HPDE6-E6E7 (cell line): ENCODE measurements at regions not wholly inside any gene's neighbourhood (a gene's known extent, or its start where the extent isn't known, plus 50 kb on each side); places are given as distances from the start of the nearest gene placed in this dataset.
A peak's percentile ranks its signal among the peaks of the same experiment; 100 is the strongest.

Experiments
- DNase-seq: peaks from one replicate; pipeline ENCODE4 v3.0.0; 2011; ENCODE audit warnings: missing footprints; ENCODE audit errors: extremely low spot score

DNA sequence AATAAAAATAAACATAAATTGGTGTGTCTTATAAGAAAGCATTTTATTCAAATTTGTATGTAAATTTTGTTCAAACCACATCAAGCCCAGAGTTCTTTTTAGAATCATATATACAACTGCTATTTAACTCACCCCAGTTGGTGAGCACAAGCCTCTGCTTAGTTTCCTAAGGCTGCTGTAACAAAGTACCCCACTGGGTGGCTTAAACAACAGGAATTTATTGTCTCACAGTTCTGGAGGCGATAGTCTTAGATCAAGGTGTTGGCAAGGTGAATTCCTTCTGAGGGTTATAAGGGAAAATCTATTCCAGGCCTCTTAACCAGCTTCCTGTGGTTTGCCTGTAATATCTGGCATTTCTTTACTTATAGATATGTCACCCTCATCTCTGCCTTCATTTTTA lies 1133.5 kb downstream of the OLFM4 start:
- no peak for DNase-seq

DNA sequence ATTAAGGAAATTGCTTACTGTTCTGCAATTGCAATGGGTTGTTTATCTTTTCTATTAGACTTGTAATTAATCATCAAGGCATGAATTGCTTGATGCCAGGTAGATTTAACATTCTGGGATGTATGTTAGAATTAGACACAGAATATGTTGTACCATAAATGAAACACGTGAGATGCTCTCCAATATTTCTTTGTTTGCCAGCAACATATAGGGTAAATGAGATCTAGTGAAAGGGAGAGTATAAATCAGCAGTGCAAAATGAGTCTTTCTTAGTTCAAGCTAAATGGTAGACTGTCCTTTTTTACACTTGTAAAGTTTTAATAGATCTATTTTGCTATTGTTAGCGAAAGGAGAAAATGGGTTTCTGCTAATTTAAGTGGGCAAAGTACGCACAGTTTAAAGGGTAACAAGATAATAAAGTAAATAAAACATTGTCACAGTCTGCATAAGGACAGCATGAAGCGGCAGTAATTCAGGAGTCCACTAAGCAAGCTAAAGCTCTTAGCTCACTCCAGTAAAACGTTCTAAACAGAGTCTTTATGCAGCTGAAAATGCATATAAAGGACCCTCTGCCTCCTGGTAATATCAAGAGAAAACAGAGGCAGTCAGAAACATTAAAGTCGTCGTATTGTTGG lies 1137.1 kb downstream of the OLFM4 start:
- no peak for DNase-seq

DNA sequence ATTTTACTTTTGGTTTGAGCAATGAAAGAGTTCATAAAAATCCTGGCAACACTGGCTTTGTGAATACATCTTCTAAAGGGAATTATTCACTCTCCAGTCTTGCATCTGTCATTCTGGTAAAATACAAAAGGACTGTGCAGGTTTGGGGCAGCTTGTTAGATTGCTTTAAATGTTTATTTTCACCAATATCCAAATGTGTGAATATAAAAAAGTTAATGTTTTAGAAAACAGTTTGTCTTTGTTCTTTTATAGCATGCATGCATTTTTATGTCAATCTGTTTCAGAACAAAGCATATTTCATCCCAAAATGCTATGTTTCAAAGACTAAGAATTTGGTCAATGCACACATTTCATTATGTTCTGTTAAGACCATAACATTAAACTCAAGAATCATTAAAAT lies 1145.4 kb downstream of the OLFM4 start:
- no peak for DNase-seq

DNA sequence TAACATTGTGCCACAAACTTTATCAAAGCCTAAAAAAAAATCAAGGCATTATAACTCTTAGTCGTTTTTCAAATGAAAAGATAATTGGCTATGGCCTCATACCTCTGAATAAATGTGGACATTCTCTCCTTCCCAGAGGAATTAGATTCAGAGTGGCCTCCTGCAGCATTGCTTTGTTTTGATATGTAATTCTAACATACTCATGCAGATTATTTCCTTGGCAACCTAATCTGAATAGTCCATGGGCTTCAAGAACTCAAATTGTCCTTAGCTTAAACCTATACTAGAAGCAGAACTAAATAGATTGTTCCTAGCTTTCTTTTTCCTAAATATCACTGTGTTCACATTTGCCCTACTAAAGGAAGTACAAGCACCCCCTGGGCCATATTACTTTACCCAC lies 1146.9 kb downstream of the OLFM4 start:
- DNase-seq = no peak

DNA sequence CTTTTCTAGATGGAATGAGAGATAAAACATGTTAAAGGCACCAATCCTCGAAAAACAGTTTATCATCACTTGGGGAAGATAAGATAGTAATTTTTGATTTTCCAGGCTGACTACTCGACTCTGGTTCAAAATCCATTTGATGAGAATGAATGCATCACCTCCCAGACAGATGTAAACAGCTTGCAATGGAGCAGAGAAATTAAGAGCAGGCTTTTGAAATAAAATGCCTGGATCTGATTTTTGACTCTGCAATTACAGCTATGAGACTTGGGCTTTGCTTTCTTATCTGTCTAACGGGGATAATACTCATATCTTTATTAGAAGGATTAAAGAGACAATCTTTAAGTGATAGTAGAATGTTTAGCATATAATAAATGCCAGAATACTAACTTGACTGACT lies 1148.9 kb downstream of the OLFM4 start:
- no peak for DNase-seq

DNA sequence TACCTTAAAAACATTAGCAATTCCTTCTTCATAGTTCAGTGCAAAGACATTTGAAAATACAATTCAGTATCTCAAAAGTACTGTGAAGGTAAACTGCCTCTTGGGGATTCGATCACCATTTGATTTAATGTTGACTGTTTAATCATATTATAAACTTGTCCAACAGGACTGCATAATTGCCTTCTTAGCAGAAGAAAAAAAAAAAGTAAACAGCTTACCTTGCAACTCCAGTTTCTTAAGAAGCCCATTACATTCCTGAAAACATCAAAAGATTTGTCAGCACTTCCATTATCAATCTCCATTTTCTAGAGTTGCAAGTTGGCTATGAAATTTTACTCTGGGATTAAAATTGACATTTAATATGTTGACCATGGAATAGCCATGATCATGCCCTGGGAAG lies 1154.6 kb downstream of the OLFM4 start:
- no peak for DNase-seq

DNA sequence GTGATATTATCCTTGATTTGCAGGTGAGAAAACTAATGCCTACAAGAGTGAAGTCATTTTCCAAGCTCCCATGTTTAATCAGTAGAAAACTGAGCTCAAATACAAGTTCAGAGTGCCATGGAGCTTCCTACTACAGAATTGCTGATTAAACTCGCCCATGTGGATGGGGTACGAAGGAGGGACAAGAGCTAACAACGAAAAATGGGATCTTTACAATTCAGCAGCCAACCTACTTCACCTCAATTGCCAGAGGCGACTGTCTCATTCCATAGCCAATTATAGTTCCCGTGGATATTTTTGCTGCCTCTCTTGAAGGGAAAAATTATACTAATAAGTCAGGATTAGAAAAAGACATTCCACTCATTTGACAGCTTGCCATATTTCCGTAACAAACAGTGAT lies 1155.1 kb downstream of the OLFM4 start:
- no peak for DNase-seq

DNA sequence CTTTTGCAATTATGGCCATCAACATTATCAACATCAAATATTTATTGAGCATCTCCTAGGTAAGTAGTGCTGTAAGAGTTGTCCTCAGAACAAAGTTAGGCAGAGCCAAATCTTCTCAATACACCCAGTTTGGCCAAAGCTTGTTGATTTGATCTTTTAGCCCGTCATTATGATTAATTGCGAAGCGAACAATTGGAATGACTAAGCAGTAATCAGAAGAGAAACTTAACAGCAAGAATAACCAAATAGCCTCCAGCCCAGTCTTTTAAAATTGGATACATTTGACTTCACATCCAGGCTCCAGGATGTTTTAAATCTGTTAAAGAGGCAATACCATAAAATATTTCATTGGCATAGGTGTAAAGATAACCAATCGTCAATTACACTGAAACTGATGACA lies 1156.0 kb downstream of the OLFM4 start:
- no peak for DNase-seq

DNA sequence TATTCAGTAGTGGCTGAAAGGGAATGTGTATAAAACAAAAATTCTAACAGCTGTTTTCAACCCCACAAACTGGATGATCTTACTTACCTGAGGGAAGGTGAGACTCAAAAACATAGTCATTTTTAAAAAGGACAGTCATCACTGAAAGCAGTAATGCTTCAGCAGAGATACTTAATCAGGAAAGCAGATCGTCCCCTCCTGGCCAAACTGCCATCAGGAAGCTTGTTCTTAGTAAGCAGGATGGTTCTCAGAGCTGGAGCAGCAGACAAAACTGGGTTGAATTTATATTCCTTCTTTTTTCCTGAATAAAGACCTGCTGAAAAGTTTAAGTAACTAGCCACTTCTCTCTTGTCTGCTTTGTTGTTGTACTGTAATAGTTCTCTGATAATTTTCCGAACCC lies 1156.5 kb downstream of the OLFM4 start:
- DNase-seq = no peak

DNA sequence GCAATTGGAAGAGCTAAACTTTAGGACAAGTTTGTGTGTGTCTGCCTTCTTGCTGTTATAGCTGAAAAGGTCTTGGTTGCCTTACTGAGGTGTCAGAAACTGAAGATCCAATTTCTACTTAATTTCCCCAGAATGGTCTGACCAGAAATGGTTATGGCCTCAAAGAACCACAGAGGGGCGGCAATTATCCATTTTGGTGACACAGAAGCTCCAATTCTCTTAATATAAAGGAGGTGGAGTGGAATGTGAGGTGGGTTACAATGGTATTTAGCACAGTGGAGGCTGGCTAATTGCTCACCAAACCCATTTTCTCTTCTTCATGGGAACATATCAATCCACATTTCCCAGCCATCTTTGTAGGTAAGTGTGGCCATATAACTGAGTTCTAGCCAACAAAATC lies 1157.2 kb downstream of the OLFM4 start:
- no peak for DNase-seq

DNA sequence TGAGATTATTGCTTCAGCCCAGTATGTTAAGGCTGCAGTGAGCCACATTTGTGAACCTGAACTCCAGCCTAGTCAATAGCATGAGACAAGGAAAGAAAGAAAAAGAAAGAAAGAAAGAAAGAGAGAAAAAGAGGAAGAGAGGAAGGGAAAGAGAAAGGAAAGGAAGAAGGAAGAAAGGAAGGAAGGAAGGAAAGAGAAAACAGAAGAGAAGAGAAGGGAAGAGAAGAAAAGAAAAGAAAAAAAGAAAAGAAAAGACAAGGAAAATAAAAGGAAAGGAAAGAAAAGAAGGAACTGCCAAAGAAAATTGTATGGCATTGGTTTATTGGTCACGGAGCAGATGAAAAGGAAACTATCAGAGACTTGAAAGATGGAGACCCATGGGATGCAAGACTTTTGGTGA lies 1158.8 kb downstream of the OLFM4 start:
- DNase-seq = no peak

DNA sequence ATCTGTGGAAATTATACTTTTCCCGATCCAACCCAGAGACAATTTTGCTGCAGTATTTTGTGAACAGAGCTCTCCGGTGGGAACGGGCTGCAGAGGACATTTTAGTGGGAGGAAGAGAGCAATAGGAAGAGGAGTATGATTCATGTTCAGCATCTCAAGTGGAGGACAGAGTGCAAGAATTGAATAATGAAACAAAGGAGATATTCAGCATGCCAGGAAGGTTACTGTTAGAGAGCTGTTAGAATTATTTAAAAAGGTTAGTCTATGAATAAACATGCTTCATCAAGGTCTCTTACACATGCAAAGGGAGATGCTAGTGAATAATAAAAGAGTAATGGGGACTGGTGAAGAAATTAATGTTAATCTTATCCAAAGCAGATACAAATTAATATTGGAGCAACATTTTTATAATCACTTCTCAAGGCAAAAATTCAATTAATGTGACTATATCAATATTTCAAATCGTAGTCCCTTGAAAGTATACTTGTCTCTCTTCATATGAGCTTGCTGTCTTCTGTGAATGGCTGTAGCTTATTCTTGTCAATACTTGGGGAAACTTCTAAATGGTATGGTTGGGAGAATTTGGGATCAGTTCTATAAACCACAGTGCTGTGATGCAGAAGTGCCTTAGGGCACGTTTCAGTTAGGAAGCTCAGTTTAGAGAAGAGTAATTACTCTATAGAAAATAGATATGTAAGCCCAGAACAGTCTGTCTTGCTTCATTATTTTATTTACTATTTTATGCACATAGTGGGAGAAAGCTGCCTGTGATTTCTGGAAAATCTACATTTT lies 1165.8 kb downstream of the OLFM4 start:
- no peak for DNase-seq

DNA sequence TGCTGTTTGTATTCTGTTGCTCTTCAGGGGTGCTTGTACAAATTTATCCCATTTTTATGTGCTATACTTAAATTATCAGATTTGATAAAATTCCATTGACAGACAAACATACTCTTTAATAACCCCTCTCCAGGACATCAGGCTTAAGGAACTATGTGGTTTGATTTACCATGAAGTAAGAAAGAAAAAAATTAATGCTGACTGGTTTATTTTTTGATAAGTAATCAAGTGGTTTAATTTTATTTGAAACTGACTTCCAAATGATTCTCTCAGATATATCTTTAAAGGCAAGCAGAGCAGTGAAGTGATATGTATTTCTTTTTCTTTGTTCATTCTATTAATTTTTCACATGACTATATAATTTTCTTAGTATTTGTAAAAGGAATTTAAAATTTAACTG lies 1168.1 kb downstream of the OLFM4 start:
- no peak for DNase-seq

DNA sequence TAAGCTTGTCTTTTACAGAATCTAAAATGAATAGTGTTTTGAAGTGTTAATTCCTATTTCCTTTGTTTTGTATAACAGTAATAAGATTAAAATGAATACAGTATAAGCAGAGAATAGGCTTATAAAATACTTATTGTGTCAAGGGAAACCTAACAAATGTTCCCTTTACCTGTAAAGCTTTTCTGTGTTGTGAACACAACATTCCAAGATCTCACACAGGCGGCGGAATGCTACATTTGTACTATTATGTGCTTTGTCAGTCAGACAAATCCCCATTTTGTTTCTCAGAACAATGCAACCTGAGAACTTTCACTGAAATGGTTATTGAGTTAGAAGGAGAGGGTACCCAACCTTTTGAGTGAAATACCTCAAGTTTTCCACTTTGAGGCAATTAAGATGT lies 1170.3 kb downstream of the OLFM4 start:
- no peak for DNase-seq

DNA sequence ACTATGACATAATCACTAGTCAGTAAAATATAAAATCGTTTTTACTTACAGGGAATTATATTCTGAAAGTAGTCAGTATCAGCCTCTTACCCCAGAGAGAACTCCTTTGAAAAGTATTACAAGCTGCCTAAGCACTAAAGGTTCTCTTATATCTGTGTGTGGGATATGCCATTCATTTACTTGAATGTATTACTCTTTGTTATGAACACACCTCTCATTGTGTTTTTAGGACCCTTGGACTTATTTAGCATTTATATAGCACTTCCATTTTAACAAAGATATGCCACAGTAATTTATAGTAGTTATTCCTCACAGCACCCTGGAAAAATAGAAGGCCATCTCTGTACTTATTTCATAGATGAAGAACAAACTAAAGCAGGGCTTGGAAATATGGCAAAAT lies 1178.0 kb downstream of the OLFM4 start:
- DNase-seq = no peak

DNA sequence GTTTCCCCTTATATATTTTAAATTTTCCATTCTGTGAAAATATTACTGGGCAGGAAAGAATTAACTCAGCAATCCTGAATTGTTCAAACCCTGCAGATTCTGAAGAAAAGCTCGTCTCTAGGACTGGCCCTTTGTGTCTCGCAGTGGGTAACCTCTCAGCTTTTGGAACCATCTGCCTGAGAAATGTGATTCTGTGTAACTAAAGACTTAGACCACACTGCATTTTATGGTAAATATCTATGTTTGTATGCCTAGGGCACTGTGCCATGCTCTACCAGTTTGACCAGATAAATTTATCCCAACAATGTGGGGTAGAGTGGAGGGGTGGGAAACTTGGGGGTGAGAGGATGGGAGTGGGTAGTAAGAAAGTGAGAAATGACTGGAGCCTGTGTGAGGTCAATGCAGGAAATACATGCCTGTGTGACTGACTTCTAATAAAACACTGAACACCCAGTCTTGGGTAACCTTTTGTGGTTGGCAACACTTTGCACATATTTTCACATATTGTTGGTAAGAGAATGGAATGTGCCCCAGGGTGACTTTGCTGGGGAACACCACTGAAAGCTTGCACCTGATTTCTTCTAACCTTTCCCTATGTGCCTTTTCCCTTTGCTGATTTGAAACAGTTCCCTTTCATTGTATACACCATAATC lies 1181.9 kb downstream of the OLFM4 start:
- peak; percentile 15 for DNase-seq

DNA sequence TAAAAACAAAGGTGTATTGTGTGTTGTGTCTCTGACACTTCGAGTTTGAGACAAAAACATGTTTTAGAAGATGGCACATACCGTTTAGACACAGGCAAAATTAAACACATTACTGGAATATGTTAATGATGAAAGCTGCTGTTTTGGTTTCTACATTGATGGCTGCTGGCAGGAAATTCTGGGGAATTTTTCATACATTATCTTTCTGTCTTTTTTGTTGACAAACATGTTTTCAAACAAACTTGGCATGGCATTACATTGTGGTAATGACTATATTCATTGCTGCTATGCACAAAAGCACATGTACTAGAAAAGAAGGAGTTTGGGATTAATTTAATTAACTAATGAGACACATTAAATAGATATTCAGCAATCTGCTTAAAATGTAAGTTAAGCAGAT lies 1187.6 kb downstream of the OLFM4 start:
- no peak for DNase-seq

DNA sequence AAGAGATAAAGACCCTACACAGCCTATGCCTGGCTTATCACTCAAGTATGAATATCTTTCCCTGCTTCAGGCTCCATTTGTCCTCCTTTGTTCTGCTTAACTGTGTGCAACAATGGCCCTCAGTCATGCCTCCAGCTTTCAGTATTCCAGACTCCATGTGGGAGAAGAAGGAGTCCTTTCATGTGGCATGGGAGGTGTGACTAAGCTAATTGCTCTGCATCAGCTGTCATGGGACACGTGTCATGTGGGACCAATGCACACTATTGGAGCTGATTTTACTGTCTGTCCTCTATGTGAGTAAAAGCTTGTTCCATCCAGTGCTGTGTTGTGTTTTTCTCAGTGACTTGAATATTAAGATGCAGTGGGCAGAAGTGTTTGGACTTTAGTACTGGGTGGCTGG lies 1198.3 kb downstream of the OLFM4 start:
- no peak for DNase-seq

DNA sequence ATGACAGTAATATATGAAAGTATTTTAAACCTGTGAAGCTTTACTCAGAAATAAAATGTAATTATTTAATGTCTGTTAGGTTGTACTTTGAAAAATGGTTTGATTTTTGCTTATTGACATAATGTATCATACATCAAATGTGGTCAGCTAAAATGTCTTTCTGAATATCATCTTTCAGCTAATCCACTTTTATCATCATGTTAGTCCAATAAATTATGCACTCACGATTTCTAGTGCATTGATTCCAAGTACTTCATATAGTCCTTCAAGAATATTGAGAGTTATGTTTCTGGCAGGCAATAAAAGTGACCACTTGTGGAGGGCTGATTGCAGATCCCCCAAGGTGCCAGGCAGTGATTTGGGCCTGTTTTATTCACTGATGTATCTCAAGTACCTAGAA lies 1204.1 kb downstream of the OLFM4 start:
- no peak for DNase-seq

DNA sequence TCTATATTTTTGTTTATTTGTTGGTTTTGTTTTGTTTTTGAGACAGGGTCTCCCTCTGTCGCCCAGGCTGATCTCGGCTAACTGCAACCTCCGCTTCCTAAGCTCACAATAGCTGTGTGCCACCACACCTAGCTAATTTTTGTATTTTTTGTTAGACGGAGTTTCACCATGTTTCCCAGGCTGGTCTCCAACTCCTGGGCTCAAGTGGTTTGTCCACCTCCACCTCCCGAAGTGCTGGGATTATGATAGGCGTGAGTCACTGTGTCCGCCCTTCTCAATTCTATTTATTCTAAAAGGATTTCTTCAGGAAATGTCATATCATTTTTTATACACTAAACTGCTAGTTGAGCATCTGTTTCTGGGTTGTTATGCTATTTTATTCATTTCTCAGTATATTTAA lies 1206.0 kb downstream of the OLFM4 start:
- no peak for DNase-seq

DNA sequence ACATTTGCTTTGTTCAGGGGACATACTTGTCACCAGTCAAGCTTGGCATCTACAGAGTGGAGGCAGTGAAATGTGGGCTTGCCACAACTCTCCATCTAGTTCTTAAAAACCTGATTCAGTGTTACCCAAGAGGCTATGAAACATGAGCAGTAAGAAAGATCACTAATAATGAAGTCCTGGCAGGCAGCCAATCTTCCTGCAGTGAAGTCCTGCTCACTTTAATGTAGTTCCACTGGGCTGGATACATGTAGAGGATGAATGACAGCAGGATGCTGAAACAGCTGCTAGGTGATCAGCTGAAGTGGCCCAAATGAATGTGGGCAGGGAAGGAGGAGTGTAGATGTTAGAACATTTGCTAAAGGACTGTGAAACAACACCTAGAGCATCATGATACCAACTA lies 1213.1 kb downstream of the OLFM4 start:
- DNase-seq = no peak

DNA sequence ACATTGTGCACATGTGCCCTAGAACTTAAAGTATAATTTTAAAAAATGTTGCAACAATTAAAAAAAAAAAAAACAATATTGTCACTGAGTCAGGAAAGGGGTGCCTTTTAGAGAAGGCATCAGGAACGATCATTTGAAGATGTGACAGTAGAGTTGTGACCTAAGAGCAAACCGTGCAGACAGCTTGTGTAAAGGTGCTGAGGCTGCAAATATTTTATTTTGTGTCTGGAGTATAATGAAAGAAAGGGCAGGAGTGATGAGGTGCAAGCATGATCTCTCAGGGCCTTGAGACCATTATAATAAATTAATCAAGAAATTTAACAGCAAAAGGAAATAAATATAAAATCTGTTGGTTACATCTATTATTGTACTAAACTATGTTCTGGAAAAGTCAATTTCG lies 1219.7 kb downstream of the OLFM4 start:
- DNase-seq = no peak

DNA sequence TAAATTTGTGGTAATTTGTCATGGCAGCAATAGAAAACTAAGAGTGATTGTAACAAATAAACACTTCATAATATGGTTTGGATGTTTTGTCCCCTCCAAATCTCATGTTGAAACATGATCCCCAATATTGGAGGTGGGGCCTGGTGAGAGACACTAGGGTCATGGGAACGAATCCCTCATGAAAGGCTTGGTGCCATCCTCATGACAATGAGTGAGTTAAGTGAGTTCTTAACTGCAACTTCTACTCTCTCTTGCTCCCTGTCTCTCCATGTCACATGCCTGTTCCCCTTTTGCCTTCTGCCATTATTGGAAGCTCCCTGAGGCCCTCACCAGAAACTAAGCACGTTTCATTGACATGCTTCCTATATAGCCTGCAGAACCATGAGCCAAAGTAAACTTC lies 1233.2 kb downstream of the OLFM4 start:
- no peak for DNase-seq
